Smooth muscle cell of the brain vasculature (primary cell): ENCODE measurements at regions not wholly inside any gene's neighbourhood (a gene's known extent, or its start where the extent isn't known, plus 50 kb on each side); places are given as distances from the start of the nearest gene placed in this dataset.
"Not testable (repeated sequence)": the region's sequence is repeated elsewhere in the genome, so short reads cannot be mapped to it uniquely, and the experiment has no call there.

Experiments
- DNase-seq: peaks from one replicate; pipeline ENCODE4 v3.0.0-alpha.2; 2012; ENCODE audit warnings: low read depth, low spot score

GRCh38 chr3:169029674-169030285 lies 633.7 kb downstream of the MECOM start:
- DNase-seq = no peak

- DNase-seq = no peak
Observed at GRCh38 chr3:169028716-169029115, 634.8 kb downstream of the MECOM start.

GRCh38 chr3:169026543-169027182 lies 636.8 kb downstream of the MECOM start:
- no peak for DNase-seq

GRCh38 chr3:169022457-169022856 lies 641.1 kb downstream of the MECOM start:
- DNase-seq = no peak

GRCh38 chr3:169020371-169020770 lies 643.1 kb downstream of the MECOM start:
- DNase-seq = no peak

- no peak for DNase-seq
Observed at GRCh38 chr3:169009453-169009852, 654.1 kb downstream of the MECOM start.

GRCh38 chr3:169008776-169009358 lies 654.6 kb downstream of the MECOM start:
- DNase-seq = no peak

GRCh38 chr3:169007145-169007544 lies 656.4 kb downstream of the MECOM start:
- DNase-seq = no peak

- not testable (repeated sequence) for DNase-seq
Observed at GRCh38 chr3:169006398-169006797, 657.1 kb downstream of the MECOM start.

GRCh38 chr3:169002689-169003088 lies 660.8 kb downstream of the MECOM start:
- DNase-seq = no peak

- DNase-seq = no peak
Observed at GRCh38 chr3:168998792-168999191, 664.7 kb downstream of the MECOM start.

GRCh38 chr3:168997488-168997887 lies 666.0 kb downstream of the MECOM start:
- DNase-seq = no peak

GRCh38 chr3:168996622-168997021 lies 666.9 kb downstream of the MECOM start:
- no peak for DNase-seq

- no peak for DNase-seq
Observed at GRCh38 chr3:168995129-168995528, 668.4 kb downstream of the MECOM start.

GRCh38 chr3:168991803-168992202 lies 671.7 kb downstream of the MECOM start:
- DNase-seq = no peak

- no peak for DNase-seq
Observed at GRCh38 chr3:168990621-168991020, 672.9 kb downstream of the MECOM start.

GRCh38 chr3:168990134-168990533 lies 673.4 kb downstream of the MECOM start:
- DNase-seq = no peak

GRCh38 chr3:168989396-168989795 lies 674.1 kb downstream of the MECOM start:
- DNase-seq = no peak

GRCh38 chr3:168988853-168989252 lies 674.7 kb downstream of the MECOM start:
- no peak for DNase-seq

GRCh38 chr3:168984872-168985271 lies 678.6 kb downstream of the MECOM start:
- DNase-seq = no peak

- no peak for DNase-seq
Observed at GRCh38 chr3:168983046-168983445, 680.5 kb downstream of the MECOM start.

GRCh38 chr3:168981396-168981795 lies 682.1 kb downstream of the MECOM start:
- no peak for DNase-seq

- DNase-seq = no peak
Observed at GRCh38 chr3:168977716-168978374, 685.7 kb downstream of the MECOM start.
